NB4 (cell line): ENCODE measurements at regions not wholly inside any gene's neighbourhood (a gene's known extent, or its start where the extent isn't known, plus 50 kb on each side); places are given as distances from the start of the nearest gene placed in this dataset.

Experiments used
- DNase-seq: peaks from one replicate; pipeline ENCODE4 v3.0.0; 2010; ENCODE audit warnings: low read depth
- H3K4me3 ChIP-seq: one replicate; pipeline ENCODE4 v1.5.1; 2011; ENCODE audit warnings: mild to moderate bottlenecking, low read depth, low read length, moderate library complexity
- CTCF ChIP-seq: IDR thresholded peaks from one replicate; pipeline ENCODE4 v1.5.1; 2012; ENCODE audit warnings: low read depth, low read length
- MAX ChIP-seq: IDR thresholded peaks from 2 replicates; pipeline ENCODE4 v1.6.1; 2011; ENCODE audit warnings: low read depth, low read length
- MYC ChIP-seq: IDR thresholded peaks from 2 replicates; pipeline ENCODE4 v1.6.1; 2011; ENCODE audit warnings: low read depth, low read length
- POLR2A ChIP-seq: IDR thresholded peaks from 2 replicates; pipeline ENCODE4 v1.6.1; 2011; ENCODE audit warnings: mild to moderate bottlenecking; ENCODE audit not compliant: insufficient read length; ENCODE audit errors: extremely low read depth

GRCh38 chrX:10034740-10035260 lies 67.6 kb downstream of the CLDN34 start:
- no peak overlapping the region for H3K4me3 ChIP-seq
- no peak for DNase-seq
- no peak for TF ChIP-seq MAX
- TF ChIP-seq POLR2A = no peak
- TF ChIP-seq CTCF = no peak
- TF ChIP-seq MYC = no peak

- no peak for DNase-seq
- TF ChIP-seq POLR2A = no peak
- TF ChIP-seq CTCF = no peak
- no peak for TF ChIP-seq MAX
- no peak for TF ChIP-seq MYC
- H3K4me3 ChIP-seq = no peak overlapping the region
Observed at GRCh38 chrX:10038585-10038984, 71.4 kb downstream of the CLDN34 start.

- no peak for DNase-seq
- no peak overlapping the region for H3K4me3 ChIP-seq
- no peak for TF ChIP-seq MAX
- no peak for TF ChIP-seq CTCF
- TF ChIP-seq POLR2A = no peak
- TF ChIP-seq MYC = no peak
Observed at GRCh38 chrX:10039821-10040793, 72.9 kb downstream of the CLDN34 start.

- TF ChIP-seq MAX (no peak), MYC (no peak), POLR2A (no peak), CTCF (no peak)
- no peak for DNase-seq
- H3K4me3 ChIP-seq = no peak overlapping the region
Observed at GRCh38 chrX:10040961-10041360, 73.8 kb downstream of the CLDN34 start.

- DNase-seq = no peak
- no peak overlapping the region for H3K4me3 ChIP-seq
- TF ChIP-seq CTCF (no peak), POLR2A (no peak), MYC (no peak), MAX (no peak)
Observed at GRCh38 chrX:10041383-10041782, 74.2 kb downstream of the CLDN34 start.
